ENCODE measurements at regions not wholly inside any gene's neighbourhood (a gene's known extent, or its start where the extent isn't known, plus 50 kb on each side); places are given as distances from the start of the nearest gene placed in this dataset.

GRCh38 chr16:64307431-64307830, 814.4 kb downstream of the CDH11 start:
- Histone ChIP-seq H3K9me3 (ENCODE audit: low read depth, low read length) (no peaks in the 10 kb centered on the region), H3K36me3 (ENCODE audit: insufficient read depth, low read length) (no peaks in the 10 kb centered on the region), H2AFZ (ENCODE audit: low read length) (no peak overlapping the region), H3K27me3 (ENCODE audit: insufficient read depth, low read length) (no peaks in the 10 kb centered on the region), H4K20me1 (ENCODE audit: insufficient read depth, low read length) (no peaks in the 10 kb centered on the region), H3K4me3 (ENCODE audit: insufficient read depth, low read length) (no peak overlapping the region), H3K27ac (ENCODE audit: low read depth, low read length) (no peak overlapping the region), H3K79me2 (ENCODE audit: insufficient read depth, low read length) (no peaks in the 10 kb centered on the region), H3K4me2 (ENCODE audit: insufficient read depth, low read length) (no peak overlapping the region), H3K4me1 (ENCODE audit: insufficient read depth, low read length) (no peaks in the 10 kb centered on the region)
- DNase-seq (ENCODE audit: insufficient read length, low spot score, missing footprints): no peak
- TF ChIP-seq CTCF (IDR thresholded peaks at IDR 0.05; ENCODE audit: extremely low read depth, low read depth, low read length): no peak

GRCh38 chr16:64305663-64306062, 816.2 kb downstream of the CDH11 start:
- Histone ChIP-seq H3K4me3 (ENCODE audit: insufficient read depth, low read length) (no peak overlapping the region), H3K4me2 (ENCODE audit: insufficient read depth, low read length) (no peak overlapping the region), H3K79me2 (ENCODE audit: insufficient read depth, low read length) (no peaks in the 10 kb centered on the region), H3K4me1 (ENCODE audit: insufficient read depth, low read length) (no peaks in the 10 kb centered on the region), H3K27me3 (ENCODE audit: insufficient read depth, low read length) (no peaks in the 10 kb centered on the region), H2AFZ (ENCODE audit: low read length) (no peak overlapping the region), H3K27ac (ENCODE audit: low read depth, low read length) (no peak overlapping the region), H3K36me3 (ENCODE audit: insufficient read depth, low read length) (no peaks in the 10 kb centered on the region), H3K9me3 (ENCODE audit: low read depth, low read length) (no peaks in the 10 kb centered on the region), H4K20me1 (ENCODE audit: insufficient read depth, low read length) (no peaks in the 10 kb centered on the region)
- no peak for TF ChIP-seq CTCF (IDR thresholded peaks at IDR 0.05; ENCODE audit: extremely low read depth, low read depth, low read length)
- no peak for DNase-seq (ENCODE audit: insufficient read length, low spot score, missing footprints)

- Histone ChIP-seq H4K20me1 (ENCODE audit: insufficient read depth, low read length) (no peaks in the 10 kb centered on the region), H3K4me1 (ENCODE audit: insufficient read depth, low read length) (no peaks in the 10 kb centered on the region), H3K4me2 (ENCODE audit: insufficient read depth, low read length) (no peak overlapping the region), H3K79me2 (ENCODE audit: insufficient read depth, low read length) (no peaks in the 10 kb centered on the region), H3K27ac (ENCODE audit: low read depth, low read length) (no peak overlapping the region), H3K9me3 (ENCODE audit: low read depth, low read length) (no peaks in the 10 kb centered on the region), H3K36me3 (ENCODE audit: insufficient read depth, low read length) (no peaks in the 10 kb centered on the region), H3K27me3 (ENCODE audit: insufficient read depth, low read length) (no peaks in the 10 kb centered on the region), H2AFZ (ENCODE audit: low read length) (no peak overlapping the region), H3K4me3 (ENCODE audit: insufficient read depth, low read length) (no peak overlapping the region)
- no peak for DNase-seq (ENCODE audit: insufficient read length, low spot score, missing footprints)
- TF ChIP-seq CTCF (IDR thresholded peaks at IDR 0.05; ENCODE audit: extremely low read depth, low read depth, low read length): no peak
These were observed 816.9 kb downstream of the CDH11 start for GRCh38 chr16:64304951-64305350.

GRCh38 chr16:64304396-64304795, 817.5 kb downstream of the CDH11 start:
- no peaks in the 10 kb centered on the region for H3K27me3 ChIP-seq (ENCODE audit: insufficient read depth, low read length)
- H3K4me3 ChIP-seq (ENCODE audit: insufficient read depth, low read length): no peak overlapping the region
- no peak overlapping the region for H3K4me2 ChIP-seq (ENCODE audit: insufficient read depth, low read length)
- no peak for DNase-seq (ENCODE audit: insufficient read length, low spot score, missing footprints)
- no peaks in the 10 kb centered on the region for H3K4me1 ChIP-seq (ENCODE audit: insufficient read depth, low read length)
- no peak for TF ChIP-seq CTCF (IDR thresholded peaks at IDR 0.05; ENCODE audit: extremely low read depth, low read depth, low read length)
- no peaks in the 10 kb centered on the region for H4K20me1 ChIP-seq (ENCODE audit: insufficient read depth, low read length)
- no peaks in the 10 kb centered on the region for H3K36me3 ChIP-seq (ENCODE audit: insufficient read depth, low read length)
- H3K9me3 ChIP-seq (ENCODE audit: low read depth, low read length): no peaks in the 10 kb centered on the region
- no peak overlapping the region for H2AFZ ChIP-seq (ENCODE audit: low read length)
- no peaks in the 10 kb centered on the region for H3K79me2 ChIP-seq (ENCODE audit: insufficient read depth, low read length)
- H3K27ac ChIP-seq (ENCODE audit: low read depth, low read length): no peak overlapping the region

Data from osteoblast (primary cell).